Inferior parietal cortex (tissue), 1 donor: ENCODE measurements at regions not wholly inside any gene's neighbourhood (a gene's known extent, or its start where the extent isn't known, plus 50 kb on each side); places are given as distances from the start of the nearest gene placed in this dataset.
"Not testable (repeated sequence)": the region's sequence is repeated elsewhere in the genome, so short reads cannot be mapped to it uniquely, and the experiment has no call there.

Experiments
- DNase-seq: peaks from one replicate; pipeline ENCODE4 v3.0.0-alpha.2; 2016; ENCODE audit errors: extremely low spot score

DNA sequence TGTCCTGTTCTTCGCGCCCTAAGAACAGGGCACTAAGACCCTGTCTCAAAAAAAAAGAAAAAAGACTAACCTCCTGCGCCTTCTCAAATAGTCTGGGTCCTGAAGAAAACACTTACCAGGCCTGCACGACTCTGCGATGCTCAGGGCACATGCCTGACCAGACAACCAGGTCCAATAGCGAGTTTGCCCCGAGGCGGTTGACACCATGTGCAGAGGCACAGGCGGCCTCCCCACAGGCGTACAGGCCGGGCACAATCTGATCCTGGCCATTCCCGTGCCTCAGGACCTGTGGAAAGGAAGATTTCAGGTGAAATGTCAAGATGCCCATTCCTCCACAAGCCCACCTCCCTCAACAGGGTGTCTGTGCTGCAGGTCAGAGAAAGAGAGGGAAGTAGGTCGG, 65.9 kb upstream of the TNK2 start:
- not testable (repeated sequence) for DNase-seq

DNA sequence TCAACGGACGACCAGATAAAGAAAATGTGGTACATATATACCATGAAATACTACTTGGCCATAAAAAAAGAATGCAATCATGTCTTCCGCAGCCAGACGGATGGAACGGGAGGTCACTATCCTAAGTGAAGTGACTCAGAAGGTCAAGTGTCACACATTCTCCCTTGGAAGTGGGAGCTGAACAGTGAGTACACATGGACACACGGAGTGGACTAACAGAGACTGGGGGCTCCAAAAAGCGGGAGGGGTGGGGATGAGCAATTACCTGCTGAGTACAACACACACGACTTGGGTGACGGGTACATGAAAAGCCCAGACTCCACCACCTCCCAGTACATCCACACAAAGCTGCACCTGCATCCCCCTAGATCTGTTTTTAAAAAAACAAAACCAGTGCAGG, 62.5 kb upstream of the TNK2 start:
- not testable (repeated sequence) for DNase-seq

DNA sequence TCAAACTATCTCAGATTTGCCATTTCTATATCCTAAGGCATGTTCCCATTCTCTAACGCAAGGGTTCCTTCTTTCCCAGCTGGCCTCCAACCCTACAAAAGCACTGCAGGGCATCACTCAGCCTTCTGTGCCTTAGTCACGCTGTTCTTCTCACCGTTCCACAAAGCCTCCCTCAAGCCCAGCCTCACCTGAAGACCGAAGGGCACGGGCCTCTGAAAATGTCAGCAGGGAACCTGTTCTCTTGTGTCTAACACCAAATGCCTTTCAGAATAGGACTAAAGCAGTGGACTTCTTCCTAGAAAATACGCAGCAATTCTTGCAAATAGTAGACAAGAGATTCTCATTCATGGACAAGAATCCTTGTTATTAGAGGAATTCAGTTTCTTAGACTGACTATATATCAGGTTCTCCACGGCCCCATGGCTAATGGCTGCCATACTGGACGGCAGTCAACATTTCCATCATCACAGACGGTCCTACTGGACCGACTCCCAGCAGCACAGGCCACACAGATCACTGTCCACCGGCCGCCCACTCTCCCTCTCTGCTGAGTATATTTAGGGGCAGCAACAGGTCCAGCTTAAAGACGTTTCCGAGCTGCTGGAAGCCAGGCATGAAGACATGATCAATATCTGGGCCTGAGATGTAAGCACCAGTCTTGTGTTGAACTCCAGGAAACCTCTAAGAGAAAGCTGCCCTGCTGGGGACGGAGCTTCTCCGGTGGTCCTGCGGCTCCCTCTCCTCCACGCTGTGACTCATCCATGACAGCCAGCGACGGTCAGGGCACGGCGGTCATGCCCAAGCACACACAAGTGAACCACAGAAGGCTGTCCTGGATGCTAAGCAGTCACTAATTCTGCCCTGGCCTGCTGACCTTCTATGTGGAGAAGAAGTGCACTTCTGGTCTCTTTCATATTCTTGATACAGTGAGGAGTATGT, 61.8 kb upstream of the TNK2 start:
- DNase-seq, result not testable (repeated sequence)

DNA sequence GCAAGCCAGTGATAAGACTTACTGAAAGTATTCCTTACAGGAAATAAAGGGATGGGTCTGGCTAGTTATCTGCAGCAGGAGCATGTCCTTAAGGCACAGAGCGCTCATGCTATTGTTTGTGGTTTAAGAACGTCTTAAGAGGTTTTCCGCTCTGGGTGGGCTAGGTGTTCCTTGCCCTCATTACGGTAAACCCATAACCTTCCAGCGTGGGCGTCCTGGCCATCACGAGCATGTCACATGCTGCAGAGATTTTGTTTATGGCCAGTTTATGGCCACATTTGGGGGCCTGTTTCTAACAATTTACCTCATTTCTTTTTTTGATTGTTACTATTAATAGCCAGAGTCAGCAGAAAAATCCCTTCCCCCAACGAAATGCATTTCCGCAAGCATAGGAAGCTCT, 61.0 kb upstream of the TNK2 start:
- not testable (repeated sequence) for DNase-seq

DNA sequence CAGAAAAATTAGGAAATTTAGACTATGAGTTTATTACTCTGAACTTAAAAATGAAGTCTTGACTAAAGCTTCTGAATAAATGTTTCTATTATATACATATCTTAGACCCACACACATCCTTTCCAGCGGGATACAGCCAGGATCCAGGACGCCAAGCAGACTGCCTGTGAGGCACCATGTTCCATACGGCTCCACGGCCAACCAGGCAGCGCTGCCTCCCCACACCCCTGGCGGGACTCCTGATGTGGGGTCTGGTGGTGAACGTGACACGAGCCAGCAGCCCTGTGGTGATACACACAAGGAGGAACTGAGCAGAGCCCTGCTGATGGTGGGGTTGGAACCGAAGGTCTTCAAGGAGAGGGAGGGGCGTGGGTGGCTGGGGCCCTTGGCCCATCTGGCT, 59.8 kb upstream of the TNK2 start:
- not testable (repeated sequence) for DNase-seq

DNA sequence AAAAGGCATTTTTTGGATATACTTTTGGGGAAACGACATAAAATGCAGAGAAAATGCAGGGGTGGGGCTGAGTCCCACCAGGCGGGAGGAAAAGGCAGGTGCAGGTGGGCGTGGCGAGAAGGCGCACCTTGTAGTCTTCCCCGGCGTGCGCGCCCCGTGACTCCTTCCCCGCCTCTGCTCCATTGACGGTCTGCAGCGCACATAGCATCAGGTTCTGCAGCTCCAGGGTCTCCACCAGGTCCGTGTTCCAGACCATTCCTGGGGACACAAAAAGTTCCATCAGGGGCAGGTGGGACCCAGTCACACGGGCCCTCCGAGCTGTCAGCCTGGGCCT, 59.0 kb upstream of the TNK2 start:
- DNase-seq, result not testable (repeated sequence)

DNA sequence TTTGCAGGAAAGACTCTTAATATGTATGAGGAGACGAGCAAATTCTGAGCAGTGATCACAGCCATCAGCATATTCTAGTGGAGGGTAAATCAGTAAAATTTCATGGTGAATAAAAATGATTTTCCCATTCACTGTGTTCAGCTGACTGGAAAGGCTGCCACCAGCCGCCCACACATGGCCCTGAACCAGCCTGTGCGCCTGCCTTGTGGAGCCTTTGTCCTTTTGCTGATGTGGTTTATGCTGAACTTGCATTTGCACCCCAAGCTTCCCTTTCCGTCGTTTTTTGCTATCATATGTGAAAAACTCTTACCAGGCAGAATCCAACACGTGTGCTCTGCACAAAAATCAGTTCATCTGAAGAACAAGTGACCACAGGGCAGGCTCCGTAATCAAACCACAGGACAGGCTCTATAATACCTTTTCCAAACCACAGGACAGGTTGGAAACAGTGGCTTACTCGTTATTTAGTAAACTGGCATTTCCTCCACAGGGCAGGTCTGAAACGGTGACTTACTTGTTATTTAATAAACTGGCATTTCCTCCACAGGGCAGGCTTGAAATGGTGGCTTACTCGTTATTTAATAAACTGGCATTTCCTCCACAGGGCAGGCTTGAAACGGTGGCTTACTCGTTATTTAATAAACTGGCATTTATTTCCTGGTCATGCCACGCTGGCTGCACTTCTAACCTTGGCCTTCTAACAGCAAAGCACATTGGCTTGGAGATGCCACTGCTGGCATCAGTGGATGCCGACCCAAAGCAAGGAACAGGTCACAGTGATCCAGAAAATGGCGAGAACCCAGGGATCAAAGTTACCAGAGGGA, 58.4 kb upstream of the TNK2 start:
- not testable (repeated sequence) for DNase-seq

DNA sequence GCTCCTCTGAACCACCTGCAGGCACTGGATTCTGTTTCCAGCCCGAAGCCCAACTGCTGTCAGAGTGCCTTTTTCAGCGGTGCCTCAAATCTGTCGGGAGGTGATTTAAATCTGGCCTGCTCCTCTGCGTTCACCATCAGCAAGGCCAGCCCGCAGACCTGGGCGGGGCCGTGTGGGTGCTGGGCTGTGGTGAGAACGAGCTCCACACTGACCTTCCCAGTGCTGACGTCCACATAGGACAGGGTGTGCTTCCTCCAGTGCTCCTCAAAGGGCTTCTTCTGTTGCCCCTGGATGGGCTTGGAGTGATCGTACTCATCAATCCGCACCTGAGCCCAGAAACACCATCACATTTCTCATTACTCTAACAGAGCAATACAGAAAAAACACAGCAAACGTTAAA, 56.9 kb upstream of the TNK2 start:
- not testable (repeated sequence) for DNase-seq

DNA sequence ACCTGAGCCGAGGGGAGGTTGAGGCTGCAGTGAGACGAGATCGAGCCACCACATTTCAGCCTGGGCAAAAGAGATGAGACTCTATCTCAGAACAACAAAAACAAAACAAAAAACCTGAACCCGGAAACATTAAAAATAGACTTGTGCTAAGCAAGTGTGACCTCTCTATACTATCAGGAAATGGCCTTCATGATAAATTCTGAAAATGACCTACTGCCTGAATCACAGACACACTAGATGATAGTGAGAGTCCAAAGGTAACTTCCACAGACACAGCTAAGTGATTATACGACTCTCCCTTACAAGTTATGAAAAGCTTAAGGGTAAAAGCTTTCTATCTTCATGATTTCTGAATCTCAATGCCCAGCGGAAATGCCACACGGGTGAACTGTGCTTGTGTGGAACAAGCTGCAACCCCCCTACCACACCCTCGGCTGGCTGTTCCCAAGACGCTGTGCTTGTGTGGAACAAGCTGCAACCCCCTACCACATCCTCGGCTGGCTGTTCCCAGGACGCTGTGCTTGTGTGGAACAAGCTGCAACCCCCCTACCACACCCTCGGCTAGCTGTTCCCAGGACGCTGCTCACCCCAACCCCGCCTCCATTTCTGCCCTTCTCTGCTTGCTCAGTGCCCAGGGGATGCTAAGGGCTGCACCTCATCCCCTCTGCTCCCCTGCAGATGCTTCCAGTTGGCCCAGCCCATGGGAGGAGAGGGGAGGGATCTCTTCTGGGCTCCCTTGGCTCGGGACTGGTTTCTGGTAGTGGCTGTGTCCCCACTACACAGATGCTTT, 56.2 kb upstream of the TNK2 start:
- not testable (repeated sequence) for DNase-seq

DNA sequence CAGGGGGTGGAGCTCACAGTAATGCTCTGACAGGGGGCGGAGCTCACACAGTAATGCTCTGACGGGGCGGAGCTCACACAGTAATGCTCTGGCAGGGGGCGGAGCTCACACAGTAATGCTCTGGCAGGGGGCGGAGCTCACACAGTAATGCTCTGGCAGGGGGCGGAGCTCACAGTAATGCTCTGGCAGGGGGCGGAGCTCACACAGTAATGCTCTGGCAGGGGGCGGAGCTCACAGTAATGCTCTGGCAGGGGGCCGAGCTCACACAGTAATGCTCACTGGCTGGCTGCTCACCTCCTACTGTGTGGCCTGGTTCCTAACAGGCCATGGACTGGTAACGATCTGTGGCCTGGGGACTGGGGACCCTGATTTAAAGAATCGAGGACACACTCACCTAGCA, 53.9 kb upstream of the TNK2 start:
- DNase-seq, result not testable (repeated sequence)

DNA sequence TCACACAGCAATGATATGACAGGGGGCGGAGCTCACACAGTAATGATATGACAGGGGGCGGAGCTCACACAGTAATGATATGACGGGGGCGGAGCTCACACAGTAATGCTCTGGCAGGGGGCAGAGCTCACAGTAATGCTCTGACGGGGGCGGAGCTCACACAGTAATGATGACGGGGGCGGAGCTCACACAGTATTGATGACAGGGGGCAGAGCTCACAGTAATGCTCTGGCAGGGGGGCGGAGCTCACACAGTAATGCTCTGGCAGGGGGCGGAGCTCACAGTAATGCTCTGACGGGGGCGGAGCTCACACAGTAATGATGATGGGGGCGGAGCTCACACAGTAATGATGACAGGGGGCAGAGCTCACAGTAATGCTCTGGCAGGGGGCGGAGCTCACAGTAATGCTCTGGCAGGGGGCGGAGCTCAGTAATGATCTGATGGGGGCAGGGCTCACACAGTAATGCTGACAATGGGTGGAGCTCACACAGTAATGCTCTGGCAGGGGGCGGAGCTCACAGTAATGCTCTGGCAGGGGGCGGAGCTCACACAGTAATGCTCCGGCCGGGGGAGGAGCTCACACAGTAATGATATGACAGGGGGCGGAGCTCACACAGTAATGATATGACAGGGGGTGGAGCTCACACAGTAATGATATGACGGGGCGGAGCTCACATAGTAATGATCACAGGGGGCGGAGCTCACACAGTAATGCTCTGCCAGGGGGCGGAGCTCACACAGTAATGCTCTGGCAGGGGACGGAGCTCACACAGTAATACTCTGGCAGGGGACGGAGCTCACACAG, 52.8 kb upstream of the TNK2 start:
- not testable (repeated sequence) for DNase-seq

DNA sequence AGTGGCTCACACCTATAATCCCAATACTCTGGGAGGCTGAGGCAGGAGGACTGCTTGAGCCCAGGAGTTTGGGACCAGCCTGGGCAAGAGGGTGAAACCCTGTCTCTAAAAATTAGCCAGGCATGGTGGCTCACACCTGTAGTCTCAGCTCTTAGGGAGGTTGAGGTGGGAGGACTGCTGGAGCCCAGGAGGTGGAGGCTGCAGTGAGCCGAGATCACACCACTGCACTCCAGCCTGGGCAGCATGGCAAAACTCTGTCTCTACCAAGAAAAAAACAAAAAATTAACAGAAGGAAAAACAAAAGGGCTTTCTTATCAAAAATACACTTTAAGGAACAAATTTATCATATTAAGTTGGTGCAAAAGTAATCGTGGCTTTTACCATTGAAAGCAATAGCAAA, 51.8 kb upstream of the TNK2 start:
- DNase-seq, result not testable (repeated sequence)

DNA sequence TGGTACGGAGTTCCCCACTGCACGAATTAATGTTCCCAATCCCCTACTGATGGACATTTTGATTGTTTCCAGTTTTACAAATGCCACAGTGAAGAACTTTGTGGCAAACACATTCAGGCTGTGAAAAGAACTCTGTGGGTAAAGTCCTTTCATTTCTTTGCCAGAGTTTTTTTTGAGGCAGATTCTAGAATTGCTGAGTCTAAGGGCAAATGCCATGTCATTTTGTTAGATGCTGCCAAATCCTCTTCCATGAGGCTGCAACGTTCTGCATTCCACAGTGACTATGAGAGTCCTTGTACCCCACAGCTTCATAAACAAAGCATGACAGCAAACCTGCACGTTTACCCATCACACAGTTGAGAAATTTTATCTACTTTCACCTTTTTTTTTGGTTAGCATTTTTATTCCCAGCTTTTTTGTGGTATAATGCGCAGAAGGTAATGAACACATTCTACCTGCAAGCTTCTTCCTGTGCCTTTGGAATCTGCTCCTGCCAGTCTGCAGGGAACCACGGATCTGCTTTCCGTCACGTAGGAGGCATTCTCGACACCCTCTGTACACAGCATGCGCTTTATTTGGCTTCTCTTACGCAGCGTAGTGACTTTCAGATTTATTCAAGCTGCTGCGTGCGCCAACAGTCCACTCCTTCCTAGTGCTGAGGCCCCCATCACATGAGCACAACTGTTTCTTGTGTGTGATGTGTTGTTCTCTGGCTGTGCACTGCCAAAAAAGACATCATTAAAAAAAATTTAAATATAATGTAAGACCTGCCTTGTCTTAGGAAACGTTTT, 51.2 kb upstream of the TNK2 start:
- not testable (repeated sequence) for DNase-seq

DNA sequence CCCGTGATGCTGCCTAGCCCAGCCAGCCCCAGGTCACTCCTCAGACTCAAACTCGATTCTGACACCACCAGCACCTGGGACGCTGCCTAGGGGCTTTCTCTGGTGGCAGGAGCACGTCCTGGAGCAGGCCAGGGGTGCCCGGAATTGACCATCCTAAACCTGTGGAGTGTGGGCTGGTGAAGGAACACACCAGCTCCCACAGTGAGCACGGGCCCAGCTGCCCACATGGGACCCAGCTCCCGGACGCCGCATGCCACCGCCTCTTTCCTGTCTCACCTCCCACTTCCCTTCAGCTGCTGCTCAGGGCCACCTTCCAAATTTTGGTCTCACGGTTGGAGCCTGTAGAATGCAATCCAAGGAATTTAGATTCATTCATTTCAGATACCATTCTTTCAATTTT, 50.4 kb upstream of the TNK2 start:
- peak; percentile 30 for DNase-seq
